HG02798 (cell line): ENCODE measurements at regions not wholly inside any gene's neighbourhood (a gene's known extent, or its start where the extent isn't known, plus 50 kb on each side); places are given as distances from the start of the nearest gene placed in this dataset.
"Not testable (repeated sequence)": the region's sequence is repeated elsewhere in the genome, so short reads cannot be mapped to it uniquely, and the experiment has no call there.

Source experiments
- ATAC-seq: cut with Tn5 transposase; IDR thresholded peaks from one replicate; pipeline ENCODE4 v1.9.1; 2021; ENCODE audit warnings: mild to moderate bottlenecking; ENCODE audit not compliant: unreplicated experiment, poor library complexity

DNA sequence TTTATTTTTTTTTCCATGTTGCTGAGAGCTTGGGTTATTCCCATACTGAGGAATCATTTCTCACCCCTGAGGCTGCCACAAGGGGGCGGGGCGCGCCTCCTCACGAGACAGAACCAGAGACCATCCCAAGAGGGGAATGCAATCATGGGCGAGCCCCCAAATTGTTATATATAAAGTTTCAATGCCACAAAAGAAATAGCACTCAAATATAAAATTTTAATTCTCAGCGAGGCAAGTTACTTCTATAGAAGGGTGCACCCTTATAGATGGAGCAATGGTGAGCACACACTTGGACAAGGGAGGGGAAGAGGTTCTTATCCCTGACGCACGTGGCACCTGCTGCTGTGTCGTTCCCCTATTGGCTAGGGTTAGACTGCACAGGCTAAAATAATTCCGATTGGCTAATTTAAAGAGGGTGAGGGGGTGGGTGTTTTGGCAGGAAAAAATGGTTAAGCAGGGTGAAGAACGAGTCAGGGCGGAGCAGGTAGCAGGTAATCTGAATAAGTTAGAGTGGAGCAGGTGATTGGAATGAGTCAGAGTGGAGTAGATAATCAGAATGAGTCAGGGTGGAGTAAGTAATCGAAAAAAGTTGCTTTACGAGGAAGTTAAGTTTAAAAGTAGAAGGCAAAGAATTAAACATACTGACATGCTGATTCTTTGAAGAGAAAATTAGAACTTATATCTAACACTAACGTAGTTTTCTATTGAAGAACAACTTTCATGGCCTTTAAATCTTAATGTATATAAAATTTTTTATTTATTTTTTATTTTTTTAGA, 177.5 kb downstream of the MTCL1 start:
- ATAC-seq = no peak

DNA sequence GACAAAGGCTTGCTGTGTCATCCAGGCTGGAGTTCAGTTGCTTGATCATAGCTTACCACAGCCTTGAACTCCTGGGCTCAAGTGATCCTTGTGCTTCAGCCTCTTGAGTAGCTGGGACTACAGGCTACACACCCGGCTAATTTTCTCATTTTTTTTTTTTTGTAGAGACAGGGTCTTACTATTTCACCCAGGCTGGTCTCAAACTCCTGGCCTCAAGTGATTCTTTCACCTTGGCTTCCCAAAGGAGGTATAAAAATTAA, 178.0 kb downstream of the MTCL1 start:
- ATAC-seq = no peak

- ATAC-seq = not testable (repeated sequence)
Observed at GRCh38 chr18:8887877-8888276, 182.5 kb downstream of the MTCL1 start.

GRCh38 chr18:8889489-8889888, 184.1 kb downstream of the MTCL1 start:
- ATAC-seq = no peak

GRCh38 chr18:8890503-8890902, 185.1 kb downstream of the MTCL1 start:
- ATAC-seq = not testable (repeated sequence)

DNA sequence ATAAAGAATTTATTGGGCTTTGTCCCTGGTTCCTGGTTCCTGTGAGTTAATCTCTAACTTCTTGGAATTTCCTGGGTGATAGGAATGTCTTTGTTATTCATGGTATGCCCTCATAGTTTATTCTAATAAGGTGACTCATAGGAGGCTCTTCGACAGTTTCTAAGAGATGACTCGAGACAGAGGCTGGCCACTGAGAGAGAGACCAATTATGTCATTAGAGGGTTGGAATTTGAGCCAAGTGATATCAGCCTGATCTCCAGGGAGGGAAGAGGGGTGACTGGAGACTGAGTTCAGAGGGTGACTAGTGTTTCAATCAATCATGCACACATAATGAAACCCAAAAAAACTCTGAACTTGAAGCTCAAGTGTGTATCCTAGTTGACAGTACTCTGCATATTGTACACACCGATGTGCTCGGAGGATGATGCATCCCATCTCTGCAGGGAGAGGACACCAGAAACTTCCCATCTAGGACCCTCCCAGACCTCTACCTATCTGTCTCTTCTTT, 185.7 kb downstream of the MTCL1 start:
- no peak for ATAC-seq

GRCh38 chr18:8893221-8893620, 187.9 kb downstream of the MTCL1 start:
- no peak for ATAC-seq

DNA sequence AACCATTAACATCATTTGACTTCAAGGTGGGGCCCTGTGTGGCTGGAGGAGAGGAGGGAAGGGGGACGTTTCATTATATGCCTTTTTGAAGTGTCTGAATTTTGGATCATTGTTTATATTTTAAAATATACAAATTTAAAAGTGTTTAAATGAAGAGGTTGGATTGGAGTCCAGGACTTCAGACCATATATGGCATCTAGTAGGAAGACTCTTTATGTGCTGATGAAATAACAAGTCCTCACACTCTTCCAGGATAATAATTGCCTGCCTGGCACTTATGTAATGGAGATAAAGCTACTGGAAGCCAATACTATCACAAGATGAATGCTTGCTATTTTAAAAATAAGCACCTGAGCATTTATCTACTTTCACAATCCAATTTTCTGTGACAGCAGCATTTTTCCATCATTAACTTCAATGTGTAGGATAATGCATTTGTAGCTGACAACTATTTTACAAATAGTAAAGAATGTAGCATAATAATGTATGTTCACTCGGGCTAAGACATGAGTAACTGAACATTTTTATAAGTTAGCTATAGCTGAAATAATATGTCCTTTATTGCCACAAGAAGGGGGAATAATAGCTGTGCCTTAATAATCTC, 188.4 kb downstream of the MTCL1 start:
- no peak for ATAC-seq

DNA sequence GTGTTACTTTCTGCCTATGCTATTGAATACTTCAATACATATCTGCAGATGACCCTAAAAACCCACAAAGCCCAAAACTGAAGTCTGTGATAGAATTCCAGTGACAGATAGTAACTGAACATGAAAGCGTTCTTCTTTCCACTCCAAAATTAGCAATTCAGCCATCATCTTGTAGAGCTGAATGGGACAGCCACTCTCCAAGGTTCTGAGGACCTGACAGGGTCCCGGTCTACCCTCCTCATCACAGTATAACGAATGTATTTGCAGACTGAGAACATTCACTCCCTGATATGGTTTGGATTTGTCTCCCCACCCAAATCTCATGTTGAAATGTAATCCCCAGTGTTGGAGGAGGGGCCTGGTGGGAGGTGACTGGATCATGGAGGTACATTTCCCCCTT, 189.5 kb downstream of the MTCL1 start:
- ATAC-seq = no peak

GRCh38 chr18:8895341-8895740, 190.0 kb downstream of the MTCL1 start:
- ATAC-seq = no peak

GRCh38 chr18:8895987-8896619, 190.7 kb downstream of the MTCL1 start:
- no peak for ATAC-seq

- no peak for ATAC-seq
Observed at GRCh38 chr18:8899000-8899399, 193.6 kb downstream of the MTCL1 start.

DNA sequence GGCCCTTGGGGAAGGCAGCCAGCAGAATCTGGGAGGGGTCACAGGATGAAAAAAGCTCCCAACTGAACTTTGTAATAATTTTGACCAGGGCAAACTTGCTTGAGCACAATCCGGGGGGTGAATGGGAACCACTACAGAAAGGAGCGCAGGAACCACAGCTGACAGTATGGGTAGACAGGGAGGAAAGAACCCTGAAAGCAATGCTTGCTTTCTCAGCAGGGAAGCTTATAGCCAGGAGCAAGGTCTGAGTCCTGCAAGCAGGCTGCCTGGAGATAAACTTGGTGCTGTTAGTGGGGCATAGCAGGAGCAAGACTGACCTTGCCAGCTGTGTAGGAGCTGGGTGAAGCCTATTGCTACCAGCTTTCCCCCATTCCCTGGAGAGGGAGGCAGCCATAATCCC, 195.2 kb downstream of the MTCL1 start:
- no peak for ATAC-seq

DNA sequence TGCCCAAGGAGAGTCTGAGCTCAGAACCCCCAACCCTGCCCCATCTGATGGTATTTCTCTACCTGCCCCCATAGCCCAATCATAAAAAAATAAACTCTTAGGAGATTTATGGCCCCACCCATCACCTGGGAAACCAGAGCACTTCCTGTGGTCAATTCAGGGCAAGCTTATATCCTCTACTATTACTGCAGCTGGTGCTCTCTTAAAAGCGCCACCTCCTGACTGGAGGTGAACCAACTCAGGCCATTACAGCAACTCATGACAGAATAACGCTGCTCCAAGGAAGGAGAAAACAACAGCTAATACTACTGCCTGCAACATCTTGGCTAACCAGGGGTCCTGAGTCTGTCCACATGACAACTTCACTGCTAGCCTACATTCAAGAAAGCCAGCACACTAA, 195.7 kb downstream of the MTCL1 start:
- ATAC-seq = no peak

- no peak for ATAC-seq
Observed at GRCh38 chr18:8904316-8904715, 198.2 kb upstream of the NDUFV2 start.

GRCh38 chr18:8908792-8909510, 193.5 kb upstream of the NDUFV2 start:
- no peak for ATAC-seq

DNA sequence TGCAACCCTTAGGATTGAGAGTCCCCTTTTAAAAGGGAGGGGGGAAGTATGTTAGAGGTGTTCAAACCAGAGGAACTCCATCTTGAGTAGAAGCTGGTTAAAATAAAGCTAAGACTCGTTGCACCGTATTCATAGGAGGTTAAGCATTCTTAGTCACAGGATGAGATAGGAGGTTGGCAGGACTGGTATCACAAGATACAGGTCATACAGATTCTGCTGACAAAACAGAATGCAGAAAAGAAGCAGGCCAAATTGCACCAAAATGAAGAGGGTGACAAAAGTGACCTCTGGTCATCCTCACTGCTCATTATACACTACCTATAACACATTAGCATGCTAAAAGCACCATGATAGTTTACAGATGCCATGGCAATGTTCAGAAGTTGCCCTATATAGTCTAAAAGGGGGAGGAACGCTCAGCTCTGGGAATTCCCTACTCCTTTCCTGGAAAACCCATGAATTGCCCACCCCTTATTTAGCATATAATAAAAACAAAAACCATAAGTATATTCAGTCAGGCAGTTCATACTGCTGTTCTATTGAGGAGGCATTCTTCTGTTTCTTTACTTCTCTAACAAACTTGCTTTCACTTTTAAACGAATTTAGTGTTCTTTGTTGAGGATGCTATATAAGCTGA, 192.2 kb upstream of the NDUFV2 start:
- ATAC-seq = no peak

GRCh38 chr18:8910843-8911242, 191.7 kb upstream of the NDUFV2 start:
- ATAC-seq = no peak

GRCh38 chr18:8911408-8912340, 190.8 kb upstream of the NDUFV2 start:
- ATAC-seq = no peak
